GM21447 (cell line): ENCODE measurements at regions not wholly inside any gene's neighbourhood (a gene's known extent, or its start where the extent isn't known, plus 50 kb on each side); places are given as distances from the start of the nearest gene placed in this dataset.
"Not testable (repeated sequence)": the region's sequence is repeated elsewhere in the genome, so short reads cannot be mapped to it uniquely, and the experiment has no call there.

Experiments used
- ATAC-seq: cut with Tn5 transposase; IDR thresholded peaks from one replicate; pipeline ENCODE4 v1.9.1; 2021; ENCODE audit not compliant: unreplicated experiment

- ATAC-seq: no peak
These were observed 466.8 kb upstream of the ZEB2 start for GRCh38 chr2:144986691-144987090.

- ATAC-seq: no peak
These were observed 464.1 kb upstream of the ZEB2 start for GRCh38 chr2:144984038-144984437.

GRCh38 chr2:144983107-144983506 lies 463.2 kb upstream of the ZEB2 start:
- no peak for ATAC-seq

- ATAC-seq: no peak
These were observed 462.6 kb upstream of the ZEB2 start for GRCh38 chr2:144982481-144982880.

GRCh38 chr2:144975881-144976280 lies 456.0 kb upstream of the ZEB2 start:
- ATAC-seq: no peak

- ATAC-seq: no peak
These were observed 452.8 kb upstream of the ZEB2 start for GRCh38 chr2:144972676-144973075.

GRCh38 chr2:144971786-144972335 lies 451.9 kb upstream of the ZEB2 start:
- no peak for ATAC-seq

- not testable (repeated sequence) for ATAC-seq
These were observed 450.5 kb upstream of the ZEB2 start for GRCh38 chr2:144970410-144970809.

- not testable (repeated sequence) for ATAC-seq
These were observed 449.6 kb upstream of the ZEB2 start for GRCh38 chr2:144969564-144969963.

GRCh38 chr2:144967961-144968360 lies 448.0 kb upstream of the ZEB2 start:
- ATAC-seq: no peak

GRCh38 chr2:144965172-144965571 lies 445.3 kb upstream of the ZEB2 start:
- ATAC-seq: no peak

GRCh38 chr2:144963031-144963430 lies 443.1 kb upstream of the ZEB2 start:
- no peak for ATAC-seq

- ATAC-seq: no peak
These were observed 439.5 kb upstream of the ZEB2 start for GRCh38 chr2:144959416-144959815.

GRCh38 chr2:144950899-144951560 lies 431.1 kb upstream of the ZEB2 start:
- ATAC-seq: no peak

- no peak for ATAC-seq
These were observed 428.4 kb upstream of the ZEB2 start for GRCh38 chr2:144948205-144948855.

- ATAC-seq: no peak
These were observed 427.8 kb upstream of the ZEB2 start for GRCh38 chr2:144947709-144948037.

GRCh38 chr2:144946263-144946662 lies 426.3 kb upstream of the ZEB2 start:
- no peak for ATAC-seq

- no peak for ATAC-seq
These were observed 424.8 kb upstream of the ZEB2 start for GRCh38 chr2:144944546-144945220.

- ATAC-seq: no peak
These were observed 424.1 kb upstream of the ZEB2 start for GRCh38 chr2:144943986-144944385.

GRCh38 chr2:144943293-144943941 lies 423.5 kb upstream of the ZEB2 start:
- no peak for ATAC-seq

GRCh38 chr2:144942516-144943256 lies 422.8 kb upstream of the ZEB2 start:
- ATAC-seq: no peak
